ENCODE measurements at regions not wholly inside any gene's neighbourhood (a gene's known extent, or its start where the extent isn't known, plus 50 kb on each side); places are given as distances from the start of the nearest gene placed in this dataset.
"Not testable (repeated sequence)": the region's sequence is repeated elsewhere in the genome, so short reads cannot be mapped to it uniquely, and the experiment has no call there.

DNA sequence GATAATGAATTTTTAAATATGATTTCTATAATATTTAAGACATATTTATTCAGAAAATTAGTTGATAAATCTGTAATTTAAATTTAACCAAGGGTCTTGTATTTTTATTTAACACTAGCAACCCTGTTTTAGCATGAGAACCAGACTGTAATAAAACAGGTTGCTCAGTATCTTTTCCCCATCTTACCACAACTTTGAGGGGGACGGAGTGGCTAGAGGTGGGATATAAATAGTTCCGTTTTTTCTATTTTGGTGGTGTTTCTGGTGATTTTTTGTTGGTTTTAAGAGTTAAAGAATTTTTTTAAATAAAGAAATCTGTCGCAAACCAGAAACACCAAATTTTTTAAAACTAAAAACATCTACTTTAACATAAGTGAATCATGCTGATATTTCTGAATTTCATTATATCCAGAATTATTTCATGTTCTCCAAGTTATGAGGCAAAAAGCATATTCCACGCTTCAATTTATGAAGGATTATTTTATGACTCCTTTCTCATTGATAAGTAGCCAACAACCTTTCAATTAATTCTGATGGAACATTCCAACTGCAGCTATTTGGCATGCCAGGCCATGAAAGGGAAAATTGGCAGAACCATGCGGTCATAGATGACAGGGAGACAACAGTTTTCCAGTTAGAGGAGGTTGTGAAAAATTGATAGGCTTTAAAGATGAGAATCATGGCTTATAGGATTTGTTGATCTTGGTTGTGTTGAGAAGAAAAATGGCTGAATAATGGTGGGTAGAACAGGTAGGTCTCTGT lies 151.9 kb upstream of the CARMIL1 start:
- H3K36me3 ChIP-seq, result no peaks in the 10 kb centered on the region
- no peak for TF ChIP-seq Cebpa-rat (IDR thresholded peaks at IDR 0.05)
- no peak overlapping the region for H3K4me2 ChIP-seq
- H3K4me1 ChIP-seq, result 0 out of 2 replicates have a peak, but pooled peaks cover 5% of the 10 kb centered on the region
- H3K27me3 ChIP-seq, result no peaks in the 10 kb centered on the region
- no peak overlapping the region for H3K4me3 ChIP-seq
- H3K9me3 ChIP-seq, result peaks cover 30% of the 10 kb centered on the region
- no peak overlapping the region for H3K27ac ChIP-seq
- H3K9ac ChIP-seq, result no peak overlapping the region
- H4K20me1 ChIP-seq, result no peaks in the 10 kb centered on the region

DNA sequence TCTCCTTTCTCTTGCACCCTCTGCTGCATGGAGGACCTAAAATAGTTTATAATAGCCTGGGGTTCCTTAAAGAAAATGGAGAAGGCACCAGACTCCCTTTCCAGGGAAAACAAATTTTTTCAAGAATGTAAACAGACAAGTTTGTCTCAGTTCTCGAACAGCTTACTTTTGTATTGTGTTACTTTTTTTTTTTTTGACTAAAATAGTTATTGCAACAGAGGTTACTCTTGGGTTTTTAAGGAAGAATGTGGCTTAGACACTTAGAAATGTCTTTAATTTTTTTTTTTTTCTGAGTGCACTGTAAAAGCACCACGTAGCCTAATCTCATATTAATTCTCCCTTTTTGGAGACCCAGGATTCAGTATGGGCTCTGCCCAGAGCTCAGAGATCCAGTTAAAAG lies 148.7 kb upstream of the CARMIL1 start:
- Histone ChIP-seq H3K36me3 (no peaks in the 10 kb centered on the region), H3K4me1 (no peaks in the 10 kb centered on the region), H3K27me3 (no peaks in the 10 kb centered on the region), H3K9me3 (peaks cover 59% of the 10 kb centered on the region), H3K9ac (no peak overlapping the region), H3K4me3 (no peak overlapping the region), H3K4me2 (no peak overlapping the region), H3K27ac (no peak overlapping the region), H4K20me1 (no peaks in the 10 kb centered on the region)
- no peak for TF ChIP-seq Cebpa-rat (IDR thresholded peaks at IDR 0.05)

DNA sequence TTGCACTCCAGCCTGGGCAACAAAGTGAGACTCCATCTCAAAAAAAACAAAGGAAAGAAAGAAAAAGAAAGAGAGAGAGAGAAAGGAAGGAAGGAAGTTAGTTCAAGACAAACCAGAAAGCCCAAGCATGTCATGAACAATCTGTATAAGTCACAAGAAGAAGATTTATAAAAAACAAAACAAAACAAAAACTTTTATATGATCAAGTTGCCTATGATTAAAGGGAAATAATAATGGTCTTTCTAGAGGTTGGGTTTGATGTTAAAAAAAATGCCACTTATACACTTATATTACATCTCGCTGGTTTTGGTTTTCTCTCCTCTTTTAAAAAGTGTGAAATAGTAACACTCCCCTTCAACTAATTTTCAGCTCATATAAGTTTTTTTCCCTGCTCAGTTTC lies 146.2 kb upstream of the CARMIL1 start:
- H3K36me3 ChIP-seq, result no peaks in the 10 kb centered on the region
- no peak overlapping the region for H3K4me2 ChIP-seq
- no peak for TF ChIP-seq Cebpa-rat (IDR thresholded peaks at IDR 0.05)
- H3K4me1 ChIP-seq, result peaks cover 8% of the 10 kb centered on the region
- peaks cover 66% of the 10 kb centered on the region for H3K9me3 ChIP-seq
- no peak overlapping the region for H3K4me3 ChIP-seq
- H3K9ac ChIP-seq, result no peak overlapping the region
- no peaks in the 10 kb centered on the region for H4K20me1 ChIP-seq
- H3K27ac ChIP-seq, result no peak overlapping the region
- no peaks in the 10 kb centered on the region for H3K27me3 ChIP-seq

DNA sequence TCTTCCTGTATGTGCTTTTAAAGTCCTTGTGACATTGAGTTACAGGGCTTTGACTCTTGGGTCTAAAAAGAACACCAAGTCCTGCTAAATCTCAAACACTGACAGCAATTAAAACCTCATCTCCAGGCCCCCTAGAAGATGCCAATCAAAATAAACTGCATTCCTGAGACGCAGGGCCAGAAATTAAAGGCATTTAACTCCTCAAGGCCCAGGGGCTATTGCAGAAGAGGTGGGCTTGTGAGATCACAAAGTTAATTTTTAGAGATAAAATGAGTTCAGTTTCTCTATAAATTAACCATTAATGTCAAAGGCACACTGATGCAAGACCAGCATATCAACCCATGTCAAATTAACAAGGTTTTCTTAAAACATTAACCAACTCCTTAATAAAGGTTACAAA lies 145.6 kb upstream of the CARMIL1 start:
- Histone ChIP-seq H3K4me1 (peaks cover 9% of the 10 kb centered on the region), H3K9me3 (peaks cover 66% of the 10 kb centered on the region), H3K36me3 (no peaks in the 10 kb centered on the region), H3K9ac (no peak overlapping the region), H3K27ac (no peak overlapping the region), H3K4me3 (no peak overlapping the region), H3K27me3 (no peaks in the 10 kb centered on the region), H4K20me1 (no peaks in the 10 kb centered on the region), H3K4me2 (no peak overlapping the region)
- TF ChIP-seq Cebpa-rat (IDR thresholded peaks at IDR 0.05), result no peak

DNA sequence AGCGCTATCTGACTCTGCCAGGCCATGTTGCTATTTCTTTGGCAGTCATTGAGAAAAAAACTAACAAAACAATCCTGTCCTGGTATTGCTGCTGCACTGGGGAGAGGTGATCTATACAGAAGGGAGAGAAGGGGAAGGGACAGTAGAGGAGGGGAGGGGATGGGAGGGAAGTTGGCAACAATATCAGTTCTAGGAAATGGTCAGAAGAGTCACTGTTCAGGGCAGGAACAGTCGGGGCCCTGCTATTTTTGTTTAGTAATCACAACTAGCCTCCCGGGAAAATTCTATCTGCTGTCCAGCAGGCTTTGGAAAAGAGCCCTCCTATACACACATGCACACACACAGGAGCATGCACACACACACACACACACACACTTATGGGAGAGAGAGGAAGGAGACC lies 142.3 kb upstream of the CARMIL1 start:
- H3K9ac ChIP-seq, result no peak overlapping the region
- H3K9me3 ChIP-seq, result peaks cover 54% of the 10 kb centered on the region
- H3K4me2 ChIP-seq, result peak overlapping the region; percentile 95; the same call in 1 of the 2 replicates
- no peaks in the 10 kb centered on the region for H3K27me3 ChIP-seq
- no peak for TF ChIP-seq Cebpa-rat (IDR thresholded peaks at IDR 0.05)
- H4K20me1 ChIP-seq, result no peaks in the 10 kb centered on the region
- no peaks in the 10 kb centered on the region for H3K36me3 ChIP-seq
- H3K27ac ChIP-seq, result no peak overlapping the region
- H3K4me1 ChIP-seq, result peaks cover 17% of the 10 kb centered on the region
- no peak overlapping the region for H3K4me3 ChIP-seq

DNA sequence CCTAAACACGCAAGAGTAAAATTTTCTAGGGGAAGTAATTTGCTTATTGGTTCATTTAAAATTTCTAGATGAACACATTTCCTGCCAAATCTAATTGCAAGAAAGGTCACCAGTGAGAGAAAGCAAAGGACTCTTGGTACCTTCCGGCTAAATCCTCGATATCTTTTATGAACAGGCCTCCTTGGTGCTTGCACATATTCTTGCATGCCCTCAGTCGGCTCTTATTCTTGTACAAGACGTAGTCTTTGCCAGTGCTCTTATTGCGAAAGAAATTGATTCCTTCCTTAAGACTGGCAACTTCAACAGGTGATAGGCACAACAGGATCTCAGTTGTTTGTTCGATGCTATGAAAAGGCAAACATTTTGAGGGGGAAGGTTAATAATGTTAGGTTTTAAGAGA lies 141.7 kb upstream of the CARMIL1 start:
- Histone ChIP-seq H3K9ac (peak overlapping the region; percentile 73; the same call in 1 of the 2 replicates), H3K27ac (peak overlapping the region; percentile 80), H4K20me1 (no peaks in the 10 kb centered on the region), H3K27me3 (no peaks in the 10 kb centered on the region), H3K4me1 (peaks cover 17% of the 10 kb centered on the region), H3K36me3 (no peaks in the 10 kb centered on the region), H3K9me3 (peaks cover 51% of the 10 kb centered on the region), H3K4me3 (peak overlapping the region; percentile 67), H3K4me2 (peak overlapping the region; percentile 95)
- no peak for TF ChIP-seq Cebpa-rat (IDR thresholded peaks at IDR 0.05)

DNA sequence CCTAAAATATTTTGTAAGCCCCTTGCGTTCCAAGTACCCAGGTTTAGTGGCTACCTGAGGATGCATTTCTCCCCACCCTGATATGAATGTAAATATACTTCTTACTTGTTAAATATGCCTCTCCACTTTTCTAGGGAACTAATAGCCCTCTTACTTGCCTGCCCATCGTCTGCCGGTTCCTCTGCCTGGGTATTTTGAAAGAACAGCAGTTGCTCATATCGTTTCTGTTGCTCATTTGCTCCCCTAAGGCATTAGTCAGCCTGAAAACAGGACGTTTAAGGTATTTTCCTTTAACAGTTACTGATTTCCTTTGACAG lies 141.3 kb upstream of the CARMIL1 start:
- Histone ChIP-seq H3K9ac (peak overlapping the region; percentile 73; the same call in 1 of the 2 replicates), H3K27ac (peak overlapping the region; percentile 80), H3K4me2 (peak overlapping the region; percentile 95), H3K4me1 (peaks cover 17% of the 10 kb centered on the region), H3K27me3 (no peaks in the 10 kb centered on the region), H3K4me3 (peak overlapping the region; percentile 67), H3K36me3 (no peaks in the 10 kb centered on the region), H4K20me1 (no peaks in the 10 kb centered on the region), H3K9me3 (peaks cover 47% of the 10 kb centered on the region)
- TF ChIP-seq Cebpa-rat (IDR thresholded peaks at IDR 0.05), result no peak

DNA sequence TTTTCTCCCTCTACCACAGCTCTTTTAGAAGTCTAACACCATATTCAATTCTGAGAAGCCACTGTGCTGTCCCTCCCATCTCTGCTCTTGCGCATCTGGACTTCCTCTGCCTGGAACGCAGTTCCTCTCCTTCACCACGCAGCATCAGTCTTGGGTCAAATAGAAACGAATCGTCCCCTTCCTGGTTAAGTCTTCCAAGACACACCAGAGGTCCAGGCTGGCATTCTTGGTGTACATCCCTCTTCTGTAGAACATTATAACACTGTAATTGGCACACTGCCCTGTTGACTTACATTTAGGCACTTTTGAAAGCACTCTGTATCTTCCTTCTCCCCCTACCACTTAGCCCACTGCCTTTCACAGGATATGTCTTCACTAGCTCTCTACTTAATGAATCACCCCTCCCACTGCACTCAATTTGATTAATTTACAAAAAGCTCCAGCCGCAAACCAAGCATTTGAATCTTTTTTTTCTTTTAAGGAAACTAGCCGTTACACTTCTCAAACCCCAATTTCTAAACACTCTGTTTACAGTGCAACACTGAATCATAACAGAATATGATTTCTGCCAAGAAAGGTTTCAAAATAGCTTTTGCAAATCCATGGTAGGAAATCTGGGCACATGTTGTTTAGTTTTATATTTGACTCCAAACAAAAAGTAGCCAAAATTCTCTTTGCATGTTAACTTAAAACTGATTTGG lies 140.8 kb upstream of the CARMIL1 start:
- no peaks in the 10 kb centered on the region for H3K36me3 ChIP-seq
- peak overlapping the region; percentile 67 for H3K4me3 ChIP-seq
- H3K27me3 ChIP-seq, result no peaks in the 10 kb centered on the region
- peaks cover 42% of the 10 kb centered on the region for H3K9me3 ChIP-seq
- TF ChIP-seq Cebpa-rat (IDR thresholded peaks at IDR 0.05), result no peak
- peak overlapping the region; percentile 73 for H3K9ac ChIP-seq
- H3K27ac ChIP-seq, result peak overlapping the region; percentile 80
- peak overlapping the region; percentile 95 for H3K4me2 ChIP-seq
- H3K4me1 ChIP-seq, result peaks cover 17% of the 10 kb centered on the region
- H4K20me1 ChIP-seq, result no peaks in the 10 kb centered on the region

DNA sequence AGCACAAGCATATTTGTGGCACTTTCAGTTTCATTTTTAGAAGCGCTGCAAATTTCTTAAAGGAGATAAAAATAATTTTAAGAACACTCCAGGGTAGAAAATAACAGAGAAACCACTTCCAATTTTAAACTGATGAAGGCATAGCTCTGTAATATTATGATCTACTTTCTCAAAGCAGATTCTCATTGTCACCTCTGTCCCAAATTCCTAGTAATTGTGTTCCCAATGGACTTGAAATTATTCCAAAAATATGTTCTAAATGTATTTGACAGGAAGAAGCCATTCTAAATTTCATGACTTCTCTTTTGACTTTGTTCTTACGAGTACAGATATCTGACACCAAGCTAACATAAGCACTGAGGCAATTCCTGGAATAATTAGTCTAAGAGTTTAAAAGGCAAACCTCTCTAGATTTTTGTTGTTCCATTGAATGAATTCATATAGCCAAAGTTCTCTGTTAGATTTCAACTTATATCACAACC lies 140.2 kb upstream of the CARMIL1 start:
- H3K4me3 ChIP-seq, result peak overlapping the region; percentile 67
- H3K9ac ChIP-seq, result peak overlapping the region; percentile 73

DNA sequence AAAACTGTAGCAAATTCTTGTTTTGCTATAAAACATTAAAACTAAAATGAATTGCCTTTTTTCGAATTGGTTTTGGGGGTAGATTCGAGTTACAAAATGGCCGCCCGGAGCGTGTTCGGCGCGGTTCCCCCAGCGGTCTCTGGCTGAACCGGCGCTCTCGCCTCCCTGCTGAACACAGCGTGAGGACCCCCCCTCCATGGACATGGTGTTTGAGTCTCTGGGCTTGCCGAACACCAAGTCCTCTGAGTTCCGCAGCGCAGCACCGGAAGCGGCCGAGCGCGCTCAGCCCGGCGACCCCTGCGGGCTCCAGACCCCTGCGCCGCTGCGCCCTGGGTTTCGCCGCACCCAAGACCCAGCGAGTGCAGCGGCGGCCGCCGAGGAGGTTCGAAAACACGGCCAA lies 139.6 kb upstream of the CARMIL1 start:
- H3K27me3 ChIP-seq, H3K4me3 ChIP-seq, H3K27ac ChIP-seq, H3K36me3 ChIP-seq, H3K4me2 ChIP-seq, H4K20me1 ChIP-seq, H3K9ac ChIP-seq: not testable (repeated sequence)
- Histone ChIP-seq H3K4me1 (peaks cover 17% of the 10 kb centered on the region), H3K9me3 (peaks cover 30% of the 10 kb centered on the region)

More for the DNA sequence above, 140.2 kb upstream of the CARMIL1 start:
- Histone ChIP-seq H4K20me1 (no peaks in the 10 kb centered on the region), H3K36me3 (no peaks in the 10 kb centered on the region), H3K9me3 (peaks cover 36% of the 10 kb centered on the region), H3K4me1 (peaks cover 17% of the 10 kb centered on the region), H3K27me3 (no peaks in the 10 kb centered on the region), H3K27ac (peak overlapping the region; percentile 80), H3K4me2 (peak overlapping the region; percentile 95)
- TF ChIP-seq Cebpa-rat (IDR thresholded peaks at IDR 0.05), result no peak

Measured in BLaER1 (cell line).